ENCODE measurements at regions not wholly inside any gene's neighbourhood (a gene's known extent, or its start where the extent isn't known, plus 50 kb on each side); places are given as distances from the start of the nearest gene placed in this dataset.

GRCh38 chr3:94394885-94395284 is 332.0 kb downstream of the NSUN3 start:
- Histone ChIP-seq H3K27ac (no peak overlapping the region), H3K36me3 (no peaks in the 10 kb centered on the region), H3K4me3 (no peak overlapping the region), H3K9me3 (no peaks in the 10 kb centered on the region), H3K4me1 (no peaks in the 10 kb centered on the region), H3K27me3 (no peaks in the 10 kb centered on the region)
- DNase-seq = no peak
- whole genome bisulfite sequencing, 2 donors = 82 to 88% methylated on average over 5 of the region's 5 CpGs
- intact Hi-C loops (cut with DNase I) = no loop called here
- TF ChIP-seq POLR2A (IDR thresholded peaks at IDR 0.05) = no peak
- TF ChIP-seq, protein P1, sequence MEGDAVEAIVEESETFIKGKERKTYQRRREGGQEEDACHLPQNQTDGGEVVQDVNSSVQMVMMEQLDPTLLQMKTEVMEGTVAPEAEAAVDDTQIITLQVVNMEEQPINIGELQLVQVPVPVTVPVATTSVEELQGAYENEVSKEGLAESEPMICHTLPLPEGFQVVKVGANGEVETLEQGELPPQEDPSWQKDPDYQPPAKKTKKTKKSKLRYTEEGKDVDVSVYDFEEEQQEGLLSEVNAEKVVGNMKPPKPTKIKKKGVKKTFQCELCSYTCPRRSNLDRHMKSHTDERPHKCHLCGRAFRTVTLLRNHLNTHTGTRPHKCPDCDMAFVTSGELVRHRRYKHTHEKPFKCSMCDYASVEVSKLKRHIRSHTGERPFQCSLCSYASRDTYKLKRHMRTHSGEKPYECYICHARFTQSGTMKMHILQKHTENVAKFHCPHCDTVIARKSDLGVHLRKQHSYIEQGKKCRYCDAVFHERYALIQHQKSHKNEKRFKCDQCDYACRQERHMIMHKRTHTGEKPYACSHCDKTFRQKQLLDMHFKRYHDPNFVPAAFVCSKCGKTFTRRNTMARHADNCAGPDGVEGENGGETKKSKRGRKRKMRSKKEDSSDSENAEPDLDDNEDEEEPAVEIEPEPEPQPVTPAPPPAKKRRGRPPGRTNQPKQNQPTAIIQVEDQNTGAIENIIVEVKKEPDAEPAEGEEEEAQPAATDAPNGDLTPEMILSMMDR (IDR thresholded peaks at IDR 0.05) = no peak

DNA sequence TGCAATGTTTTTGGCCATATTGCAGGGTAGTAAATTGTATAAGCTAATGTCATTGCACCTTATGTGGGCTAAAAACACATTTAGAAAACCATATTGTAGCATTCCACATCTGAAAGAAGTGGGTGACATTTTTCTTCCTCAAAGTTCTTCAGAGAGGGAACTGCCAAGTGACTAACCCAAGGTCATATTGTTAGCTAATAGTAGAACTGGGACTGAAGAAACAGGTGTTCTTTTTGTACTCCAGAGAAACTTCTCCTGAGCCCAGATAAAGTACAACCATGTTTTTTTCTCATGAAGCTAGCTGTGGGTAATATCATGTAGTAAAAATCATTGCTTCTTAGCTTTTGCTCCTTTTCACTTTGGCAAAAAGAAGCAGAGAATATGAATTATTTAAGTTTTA is 333.0 kb downstream of the NSUN3 start:
- no peaks in the 10 kb centered on the region for H3K9me3 ChIP-seq
- intact Hi-C loops (cut with DNase I) = no loop called here
- DNase-seq = no peak
- TF ChIP-seq, protein P1 (IDR thresholded peaks at IDR 0.05) = no peak
- no peak for TF ChIP-seq POLR2A (IDR thresholded peaks at IDR 0.05)
- H3K36me3 ChIP-seq = no peaks in the 10 kb centered on the region
- no peaks in the 10 kb centered on the region for H3K4me1 ChIP-seq
- no peak overlapping the region for H3K27ac ChIP-seq
- H3K4me3 ChIP-seq = no peak overlapping the region
- H3K27me3 ChIP-seq = no peaks in the 10 kb centered on the region

- no peaks in the 10 kb centered on the region for H3K9me3 ChIP-seq
- H3K4me3 ChIP-seq = no peak overlapping the region
- DNase-seq = no peak
- no peaks in the 10 kb centered on the region for H3K27me3 ChIP-seq
- no peaks in the 10 kb centered on the region for H3K4me1 ChIP-seq
- 63 to 71% methylated on average over 1 of the region's 1 CpG for WGBS, 2 donors
- H3K36me3 ChIP-seq = no peaks in the 10 kb centered on the region
- intact Hi-C loops (cut with DNase I) = no loop called here
- TF ChIP-seq, protein P1 (IDR thresholded peaks at IDR 0.05) = no peak
- no peak for TF ChIP-seq POLR2A (IDR thresholded peaks at IDR 0.05)
- no peak overlapping the region for H3K27ac ChIP-seq
Observed at GRCh38 chr3:94398036-94398435, 335.2 kb downstream of the NSUN3 start.

GRCh38 chr3:94401466-94401865 is 338.6 kb downstream of the NSUN3 start:
- Histone ChIP-seq H3K27me3 (no peaks in the 10 kb centered on the region), H3K36me3 (no peaks in the 10 kb centered on the region), H3K4me1 (no peaks in the 10 kb centered on the region), H3K9me3 (no peaks in the 10 kb centered on the region), H3K4me3 (no peak overlapping the region), H3K27ac (no peak overlapping the region)
- TF ChIP-seq, protein P1 (IDR thresholded peaks at IDR 0.05) = no peak
- no peak for TF ChIP-seq POLR2A (IDR thresholded peaks at IDR 0.05)
- no peak for DNase-seq
- intact Hi-C loops (cut with DNase I) = no loop called here

GRCh38 chr3:94402126-94402525 is 339.3 kb downstream of the NSUN3 start:
- Histone ChIP-seq H3K27me3 (no peaks in the 10 kb centered on the region), H3K4me1 (no peaks in the 10 kb centered on the region), H3K27ac (no peak overlapping the region), H3K4me3 (no peak overlapping the region), H3K36me3 (no peaks in the 10 kb centered on the region), H3K9me3 (no peaks in the 10 kb centered on the region)
- DNase-seq = no peak
- intact Hi-C loops (cut with DNase I) = no loop called here
- TF ChIP-seq POLR2A (IDR thresholded peaks at IDR 0.05) = no peak
- TF ChIP-seq, protein P1 (IDR thresholded peaks at IDR 0.05) = no peak
- WGBS, 2 donors = 27 to 32% methylated on average over 1 of the region's 1 CpG
